HG03354 (cell line): ENCODE measurements at regions not wholly inside any gene's neighbourhood (a gene's known extent, or its start where the extent isn't known, plus 50 kb on each side); places are given as distances from the start of the nearest gene placed in this dataset.

Experiments
- ATAC-seq: cut with Tn5 transposase; IDR thresholded peaks from one replicate; pipeline ENCODE4 v1.9.1; 2021; ENCODE audit warnings: mild to moderate bottlenecking; ENCODE audit not compliant: unreplicated experiment, poor library complexity, severe bottlenecking

DNA sequence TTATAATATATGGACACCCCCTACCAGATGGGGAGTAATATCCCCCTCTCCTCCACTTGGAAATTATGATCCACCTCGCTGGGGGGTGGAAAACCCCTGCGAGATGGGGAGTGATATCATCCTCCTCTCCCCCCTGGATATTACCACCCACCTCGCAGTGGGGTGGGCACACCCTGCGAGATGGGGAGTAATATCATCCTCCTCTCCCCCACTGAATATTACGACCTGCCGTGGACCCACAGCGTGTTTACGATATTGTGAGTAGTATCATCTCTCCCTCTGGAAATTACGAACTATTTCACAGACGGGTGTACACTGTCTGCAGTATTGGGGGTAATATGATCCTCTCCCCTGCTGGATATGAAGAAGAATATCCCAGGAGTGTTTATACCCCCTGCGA is 228.3 kb upstream of the WSCD1 start:
- no peak for ATAC-seq

DNA sequence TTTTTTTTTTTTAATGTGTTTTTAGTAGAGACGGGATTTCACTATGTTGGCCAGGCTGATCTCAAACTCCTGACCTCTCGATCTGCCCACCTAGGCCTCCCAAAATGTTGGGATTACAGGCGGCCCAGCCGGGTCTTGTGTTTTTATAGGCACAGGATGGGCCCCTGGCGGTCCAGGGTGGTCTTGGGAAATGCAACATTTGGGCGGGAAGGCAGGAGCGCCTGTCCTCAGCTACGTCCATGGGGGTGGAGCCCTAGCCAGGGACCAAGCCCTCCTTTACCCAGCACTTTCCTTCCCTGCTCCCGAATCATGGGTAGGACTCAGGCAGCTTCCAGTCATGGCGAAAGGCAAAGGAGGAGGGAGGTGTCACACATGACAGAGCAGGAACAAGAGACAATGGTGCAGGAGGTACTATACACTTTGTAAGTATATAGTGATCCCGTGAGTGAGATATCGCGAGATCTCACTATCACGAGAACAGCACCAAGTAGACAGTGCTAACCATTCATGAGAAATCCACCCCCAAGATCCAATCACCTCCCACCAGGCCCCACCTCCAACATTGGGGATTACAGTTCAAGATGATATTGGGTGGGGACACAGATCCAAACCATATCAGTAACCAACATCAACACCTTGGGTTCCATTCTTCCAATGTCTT is 226.7 kb upstream of the WSCD1 start:
- no peak for ATAC-seq

DNA sequence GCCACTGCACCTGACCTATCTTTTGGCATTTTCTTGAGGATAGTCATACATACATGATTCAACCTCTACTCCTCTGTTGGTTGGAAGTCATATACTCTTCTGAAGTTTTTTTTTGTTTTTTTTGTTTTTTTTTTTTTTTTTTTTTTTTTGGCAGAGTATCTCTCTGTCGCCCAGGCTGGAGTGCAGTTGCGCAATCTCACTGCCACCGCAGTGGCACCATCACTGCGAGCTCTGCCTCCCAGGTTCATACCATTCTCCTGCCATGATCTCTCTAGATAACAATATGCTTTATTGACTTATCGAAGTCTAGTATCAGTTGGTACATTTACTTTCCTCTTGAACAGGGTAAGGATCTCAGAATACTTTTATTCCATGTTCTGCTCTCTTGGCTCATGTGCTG is 224.2 kb upstream of the WSCD1 start:
- no peak for ATAC-seq

DNA sequence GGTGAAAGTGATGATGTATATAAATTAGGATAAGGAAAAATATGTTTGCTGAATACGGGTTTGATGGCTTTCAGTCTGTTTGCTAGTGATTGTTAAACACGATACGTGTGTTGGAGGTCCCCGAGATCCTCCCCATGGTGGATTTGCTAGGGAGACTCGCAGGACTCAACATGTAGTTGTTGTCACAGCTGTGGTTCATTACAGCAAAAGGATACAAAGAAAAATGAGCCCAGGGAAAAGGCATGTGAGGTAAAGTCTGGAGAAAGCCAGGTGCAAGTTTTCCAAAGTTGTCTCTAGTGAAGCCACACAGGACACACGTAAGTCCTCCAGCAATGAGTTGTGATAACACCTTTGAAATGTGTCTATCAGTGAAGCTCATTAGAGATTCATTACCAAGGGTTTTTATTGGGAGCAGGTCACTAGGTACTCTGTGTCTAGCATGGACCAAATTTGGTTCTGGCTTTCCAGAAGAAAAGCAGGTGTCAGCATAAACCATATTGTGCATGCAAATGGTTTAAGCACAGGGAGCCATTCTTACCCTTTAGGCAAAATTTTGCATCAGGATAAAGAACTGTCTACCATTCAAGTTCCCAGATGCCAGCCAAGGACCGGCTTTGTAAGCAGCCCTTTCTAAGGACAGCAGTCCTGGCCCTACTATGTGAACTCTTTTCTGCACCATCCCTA is 215.2 kb upstream of the WSCD1 start:
- ATAC-seq, result no peak

DNA sequence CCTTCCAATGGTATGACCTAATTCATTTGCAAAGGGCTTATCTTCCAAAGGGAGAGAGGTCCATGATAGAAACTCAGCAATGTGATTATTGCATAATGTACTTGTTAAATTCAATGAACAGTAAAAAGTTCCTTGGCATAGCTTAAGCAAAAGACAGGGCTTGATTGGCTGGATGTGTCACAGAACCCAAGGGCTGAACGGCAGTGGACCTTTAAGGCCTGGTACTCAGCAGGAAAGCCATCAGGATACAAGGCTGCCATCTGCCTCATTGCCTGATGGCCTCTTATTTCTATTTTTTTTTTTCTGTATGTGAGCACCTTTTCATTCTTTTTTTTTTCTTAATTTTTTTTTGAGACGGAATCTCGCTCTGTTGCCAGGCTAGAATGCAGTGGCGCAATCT is 208.9 kb upstream of the WSCD1 start:
- no peak for ATAC-seq

DNA sequence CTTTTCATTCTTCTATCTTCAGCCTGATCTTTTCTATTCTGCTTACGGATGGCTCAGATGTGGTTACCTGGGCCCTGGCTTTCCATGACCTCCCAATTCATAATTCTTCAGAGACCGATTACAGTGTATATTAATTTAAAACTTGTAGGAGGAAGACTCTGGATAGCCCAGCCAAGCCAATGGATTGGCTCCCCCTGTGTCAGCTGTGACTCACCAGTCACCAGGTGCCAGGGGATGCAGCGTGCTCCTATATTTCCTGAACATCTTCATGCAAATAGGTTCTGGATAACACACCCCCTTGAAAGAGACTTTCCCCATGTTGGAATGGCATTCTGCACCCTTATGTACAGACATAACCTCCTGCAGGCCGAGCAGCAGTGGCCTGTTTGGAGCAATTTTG is 208.3 kb upstream of the WSCD1 start:
- ATAC-seq, result no peak

DNA sequence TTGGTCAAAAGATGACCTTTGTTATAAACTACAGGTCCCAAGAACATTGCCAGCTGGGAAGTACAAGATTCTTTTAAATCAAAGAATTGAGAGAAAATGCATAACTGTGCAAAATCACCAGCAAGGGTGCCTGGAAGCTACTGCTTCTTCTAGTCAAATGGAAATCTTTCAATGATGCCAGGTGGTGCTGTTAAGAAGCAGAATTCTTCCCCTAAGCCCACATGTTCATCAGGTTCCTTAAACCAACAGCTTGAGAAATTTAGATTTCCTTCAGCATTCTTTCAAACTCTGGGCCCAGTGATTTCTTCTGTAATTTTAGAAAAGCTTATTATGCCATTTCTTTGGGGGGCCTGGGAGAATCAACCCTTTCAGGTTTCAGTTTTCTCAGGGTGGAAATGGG is 207.8 kb upstream of the WSCD1 start:
- no peak for ATAC-seq

DNA sequence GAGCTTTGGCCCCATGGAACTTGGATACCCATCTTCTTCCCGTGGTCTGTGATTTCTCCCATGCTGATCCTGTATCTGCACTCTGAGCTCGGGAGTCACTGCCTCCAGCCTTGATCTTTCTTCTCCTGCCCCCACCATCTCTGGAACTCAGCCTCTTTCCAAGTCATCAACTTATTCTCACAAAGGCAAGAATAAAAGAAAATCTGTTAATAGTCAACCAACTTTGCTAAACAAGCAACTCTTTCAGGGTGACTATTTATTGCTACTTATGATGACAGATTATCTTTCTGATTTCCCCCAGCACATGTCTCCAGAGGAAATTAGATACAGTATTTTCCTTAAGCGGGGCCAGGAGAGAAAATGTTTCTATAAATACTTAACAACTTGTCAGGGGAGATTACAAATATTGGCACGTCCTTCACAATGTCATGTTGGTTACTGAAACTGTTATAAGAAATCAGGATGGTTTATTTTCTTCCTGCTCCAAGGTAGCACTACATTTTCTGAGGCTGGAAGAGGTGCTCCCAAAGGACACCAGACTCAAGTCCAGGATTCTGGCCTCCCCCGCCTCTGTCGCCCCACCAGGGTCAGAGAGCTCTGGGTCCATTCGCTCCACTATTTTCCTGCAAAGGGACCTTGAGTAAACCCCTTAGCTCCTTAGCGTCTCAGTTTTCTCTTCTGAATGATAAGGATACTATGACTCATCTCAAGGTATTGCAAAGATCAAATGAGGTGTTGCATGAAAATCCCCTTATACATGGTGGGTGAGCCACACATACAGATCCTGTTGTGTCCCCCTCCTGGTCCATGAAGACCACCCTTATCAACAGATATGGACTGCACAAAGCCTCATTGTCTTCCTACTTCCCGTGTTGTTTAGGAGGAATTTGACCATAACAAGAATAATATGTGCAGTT is 205.2 kb upstream of the WSCD1 start:
- ATAC-seq, result no peak

DNA sequence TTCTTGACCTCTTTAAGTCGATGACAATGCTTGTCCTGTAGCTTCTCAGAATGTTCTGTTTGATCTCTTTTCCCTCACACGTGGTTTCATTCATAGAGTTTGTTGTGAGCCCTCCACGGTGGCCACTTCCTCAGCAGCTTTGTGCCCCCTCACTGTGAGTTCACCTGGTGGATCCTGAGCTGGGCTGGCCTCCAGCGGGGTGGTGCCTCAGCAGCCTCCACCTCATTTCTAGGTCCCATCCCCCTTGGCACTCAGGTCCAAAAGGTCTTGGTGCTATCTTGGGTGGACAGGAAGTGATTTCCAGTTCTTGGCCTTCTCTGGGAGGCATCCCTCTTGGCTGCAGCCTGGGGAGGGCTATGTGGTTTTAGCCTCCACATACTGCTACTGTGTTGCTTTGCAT is 203.2 kb upstream of the WSCD1 start:
- ATAC-seq, result no peak

DNA sequence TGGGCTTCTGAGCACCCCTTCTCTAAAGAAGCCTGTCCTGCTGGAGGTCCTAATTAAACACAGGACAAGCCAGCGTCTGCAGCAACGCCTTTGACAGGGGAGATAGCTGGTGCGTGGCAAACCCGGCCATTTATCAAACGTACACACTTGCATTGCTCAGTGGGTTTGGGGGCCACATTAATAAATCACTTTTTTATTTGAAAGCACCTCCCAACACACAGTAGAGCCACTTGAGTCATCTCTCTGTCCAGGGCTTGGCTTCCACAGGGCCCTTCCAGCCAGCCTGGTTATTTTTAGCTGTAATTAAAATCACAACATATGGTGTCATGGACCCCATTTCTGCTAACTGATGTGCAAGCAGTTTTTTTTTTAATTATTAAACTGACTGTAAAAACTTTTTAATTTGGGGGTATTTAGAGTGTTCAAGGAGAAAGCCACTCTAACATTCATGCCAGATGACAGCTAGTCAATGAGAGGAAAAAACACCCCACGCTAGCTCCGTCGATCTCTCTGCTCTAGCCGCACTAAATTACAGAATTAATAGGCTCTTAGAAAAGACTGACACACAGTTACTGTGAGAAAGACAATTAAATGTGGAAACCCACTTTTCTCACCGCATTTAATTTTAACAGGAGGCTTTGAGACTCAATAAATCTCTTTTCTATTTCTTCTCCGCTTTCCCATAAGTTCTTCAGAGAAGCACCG is 201.0 kb upstream of the WSCD1 start:
- ATAC-seq, result no peak

DNA sequence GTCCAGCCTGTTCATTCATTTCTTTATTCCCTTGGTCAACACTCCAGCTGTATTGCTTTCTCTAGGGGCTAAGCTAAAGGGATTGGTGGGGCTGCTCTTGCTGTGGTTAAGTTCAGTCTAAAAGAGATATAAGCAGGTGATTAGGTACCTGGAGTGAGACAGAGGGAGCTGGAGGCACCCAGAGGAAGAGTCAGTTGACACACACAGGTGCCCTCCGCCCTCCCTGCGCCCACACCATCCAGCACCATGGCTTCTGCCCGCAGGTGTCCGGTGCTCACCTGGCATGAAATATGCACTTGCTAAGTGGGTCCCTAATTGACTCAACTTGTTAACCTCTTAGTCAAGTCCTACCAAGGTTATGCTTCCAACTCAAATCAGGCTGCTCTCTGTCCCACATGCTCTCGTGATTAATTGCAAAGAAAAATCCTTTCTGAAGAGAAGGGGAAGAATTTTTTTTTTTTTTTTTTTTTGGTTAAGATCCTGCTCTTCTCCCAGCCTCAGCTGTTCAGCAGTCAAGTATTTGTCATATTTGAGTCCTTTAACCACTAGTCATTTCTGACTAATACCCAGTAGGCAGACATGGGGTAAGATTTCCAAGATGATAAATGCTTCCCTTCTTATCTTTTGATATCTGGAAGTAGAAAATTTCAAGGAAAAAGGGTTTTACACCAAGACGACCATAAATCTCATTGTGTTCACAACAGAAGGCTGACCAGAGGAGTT is 199.8 kb upstream of the WSCD1 start:
- ATAC-seq, result no peak

DNA sequence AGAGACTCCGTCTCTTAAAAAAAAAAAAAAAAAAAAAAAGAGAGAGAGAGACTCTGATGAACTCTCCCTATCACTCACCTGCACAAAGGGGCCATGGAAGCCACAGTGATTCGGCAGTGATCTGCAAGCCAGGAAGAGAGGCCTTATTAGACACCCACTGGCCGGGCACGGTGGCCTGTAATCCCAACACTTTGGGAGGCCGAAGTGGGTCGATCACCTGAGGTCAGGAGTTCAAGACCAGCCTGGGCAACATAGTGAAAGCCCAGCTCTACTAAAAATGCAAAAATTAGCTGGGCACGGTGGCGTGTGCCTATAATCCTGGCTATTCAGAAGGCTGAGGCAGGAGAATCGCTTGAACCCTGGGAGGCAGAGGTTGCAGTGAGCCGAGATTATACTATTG is 198.5 kb upstream of the WSCD1 start:
- ATAC-seq, result no peak

DNA sequence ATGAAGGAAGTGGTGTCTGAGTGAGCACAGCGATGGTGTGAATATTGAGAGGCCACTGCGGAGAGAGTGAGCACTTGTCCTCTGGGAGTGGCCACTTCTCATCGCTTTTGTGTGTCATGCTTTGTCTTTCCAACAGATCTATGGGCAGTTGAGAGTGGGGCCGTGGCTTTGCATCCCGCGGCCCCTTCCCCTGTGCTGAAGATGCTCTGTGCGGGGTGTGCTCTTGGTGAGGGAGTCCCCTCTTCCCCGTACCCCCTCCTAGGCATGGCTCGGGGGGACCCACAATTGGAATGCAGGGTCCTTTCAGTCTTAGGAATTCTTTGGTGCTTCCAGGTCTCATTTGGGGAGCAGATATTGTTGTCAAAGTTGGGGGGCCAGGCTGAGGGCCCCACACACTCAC is 197.3 kb upstream of the WSCD1 start:
- ATAC-seq, result no peak

DNA sequence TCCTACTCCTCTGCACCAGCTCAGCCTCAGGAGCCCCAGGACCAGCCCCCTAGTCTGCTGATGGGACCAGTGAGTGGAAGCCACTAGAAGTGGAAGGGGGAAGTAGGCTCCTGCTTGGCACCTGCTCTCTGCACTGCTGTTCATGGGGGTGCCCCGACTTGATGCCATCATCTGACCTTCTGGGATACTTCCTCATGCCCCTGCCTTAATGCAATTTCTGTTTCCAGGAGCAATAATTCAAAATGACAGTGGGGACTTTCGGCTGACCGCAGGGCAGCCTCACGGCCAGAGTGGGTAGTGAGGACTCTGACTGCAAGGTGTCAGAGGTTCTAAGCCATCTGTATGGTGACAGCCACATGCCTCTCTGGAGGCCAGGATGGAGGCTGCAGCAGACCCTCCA is 196.4 kb upstream of the WSCD1 start:
- no peak for ATAC-seq

DNA sequence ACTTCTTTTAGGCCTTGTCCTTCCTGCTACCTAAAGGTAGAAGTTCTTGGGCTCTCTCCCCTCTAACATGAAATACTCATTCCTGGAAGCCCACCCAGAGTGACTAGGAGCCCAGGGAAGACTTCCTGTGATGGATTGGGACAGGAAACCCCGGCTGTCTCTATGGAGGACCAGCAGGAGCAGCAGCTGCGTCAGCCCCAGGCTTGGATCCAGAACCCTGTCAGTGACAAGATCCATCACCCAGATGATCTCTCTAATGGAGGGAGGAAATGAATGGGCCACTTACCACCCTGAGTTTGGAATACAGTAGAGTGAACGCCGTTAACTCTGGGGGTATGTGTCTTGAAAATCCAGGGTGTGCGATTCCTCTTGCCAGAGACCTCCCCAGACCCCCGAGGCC is 195.7 kb upstream of the WSCD1 start:
- ATAC-seq, result no peak

DNA sequence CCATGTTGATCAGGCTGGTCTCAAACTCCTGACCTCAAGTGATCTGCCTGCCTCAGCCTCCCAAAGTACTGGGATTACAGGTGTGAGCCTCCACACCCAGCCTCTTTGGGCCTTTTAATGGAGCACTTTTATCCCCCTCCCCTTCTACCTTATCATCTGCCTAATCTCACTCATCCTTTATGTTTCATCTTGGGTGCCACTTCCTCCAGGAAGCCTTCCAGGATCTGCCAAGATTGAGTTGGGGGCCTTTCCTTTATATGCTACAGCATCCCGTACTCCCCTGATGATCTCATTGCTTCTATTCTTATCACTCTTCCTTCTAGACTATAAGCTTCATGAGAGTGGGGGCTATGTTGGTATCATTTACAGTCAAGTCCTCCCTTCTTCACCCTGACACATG is 192.8 kb upstream of the WSCD1 start:
- ATAC-seq, result no peak

DNA sequence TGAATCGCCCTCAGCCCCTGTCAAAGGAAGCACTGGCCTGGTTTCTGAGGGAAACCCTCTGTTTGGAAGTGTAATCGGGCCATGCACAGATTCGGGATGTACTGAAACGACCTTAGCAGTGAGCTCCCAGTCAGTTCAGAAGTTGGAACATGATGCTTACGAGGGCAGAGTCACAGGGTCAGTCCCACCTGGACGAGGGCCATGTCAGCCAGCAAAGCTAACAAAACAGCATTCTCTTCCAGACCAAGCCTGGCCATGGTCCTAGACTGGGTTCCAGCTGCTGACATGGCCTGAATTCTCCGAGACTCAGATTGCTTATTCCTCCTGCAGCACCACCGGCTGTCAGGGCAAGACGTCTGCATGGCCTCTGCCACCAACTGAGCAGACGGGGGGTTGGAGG is 192.2 kb upstream of the WSCD1 start:
- ATAC-seq, result no peak

DNA sequence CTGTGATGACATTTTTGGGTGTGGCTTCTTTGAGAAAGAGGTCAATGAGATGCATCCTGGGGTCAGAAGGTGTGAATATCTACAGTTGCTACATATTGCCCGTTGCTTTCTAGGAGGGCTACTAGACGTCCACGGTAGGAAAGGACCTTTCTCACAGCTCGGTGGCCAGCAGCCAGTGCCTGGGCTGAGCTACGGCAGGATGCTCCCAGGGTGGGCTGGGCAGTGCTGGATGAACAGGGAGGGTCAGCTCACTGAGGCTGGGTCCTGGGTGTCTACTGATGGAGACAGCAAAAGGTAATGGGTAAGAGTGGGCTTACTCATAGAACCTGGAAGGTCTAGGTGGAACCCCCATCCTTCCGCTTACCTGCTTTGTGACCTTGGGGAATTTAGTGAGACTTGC is 188.3 kb upstream of the WSCD1 start:
- no peak for ATAC-seq

DNA sequence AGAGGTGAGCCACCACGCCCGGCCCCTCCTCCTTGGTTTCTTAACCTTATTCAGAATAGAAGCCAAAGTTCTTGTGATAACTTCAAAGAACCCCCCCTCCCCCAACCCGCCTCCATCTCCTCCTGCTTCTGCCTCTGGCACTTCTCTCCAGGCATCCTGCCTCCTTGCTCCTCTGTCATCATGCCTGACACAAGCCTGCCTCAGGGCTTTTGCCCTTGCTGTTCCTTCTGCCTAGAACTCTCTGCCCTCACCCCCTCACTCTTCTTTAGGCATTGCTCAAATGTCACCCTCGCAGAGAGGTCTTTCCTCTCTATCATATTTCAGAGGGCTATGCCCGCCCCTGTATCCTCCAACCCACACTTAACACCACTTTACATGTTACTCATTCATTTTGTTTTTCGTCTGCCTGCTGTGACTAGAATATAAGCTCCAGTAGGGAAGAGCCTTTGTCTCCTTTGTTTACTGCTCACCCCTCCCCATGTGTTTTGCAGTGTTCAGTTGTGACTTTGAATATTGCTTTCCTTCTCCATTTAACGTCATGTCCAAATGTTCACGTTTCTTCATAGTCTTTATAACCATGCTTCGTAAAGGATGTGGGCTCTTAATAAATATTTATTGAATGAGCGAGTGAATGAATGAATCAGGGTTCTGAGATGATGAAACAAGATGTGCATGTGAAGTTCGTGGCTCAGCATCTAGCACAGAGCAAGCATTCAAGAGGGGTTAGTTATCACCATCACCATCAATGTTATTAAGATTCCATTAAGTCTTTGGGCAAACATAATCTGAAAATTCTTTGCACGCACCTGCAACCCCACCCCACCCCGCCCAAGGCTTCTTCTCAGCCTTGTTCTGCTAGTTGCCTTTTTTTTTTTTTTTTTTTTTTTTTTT is 186.2 kb upstream of the WSCD1 start:
- ATAC-seq, result no peak
